ENCODE measurements at regions not wholly inside any gene's neighbourhood (a gene's known extent, or its start where the extent isn't known, plus 50 kb on each side); places are given as distances from the start of the nearest gene placed in this dataset.

DNA sequence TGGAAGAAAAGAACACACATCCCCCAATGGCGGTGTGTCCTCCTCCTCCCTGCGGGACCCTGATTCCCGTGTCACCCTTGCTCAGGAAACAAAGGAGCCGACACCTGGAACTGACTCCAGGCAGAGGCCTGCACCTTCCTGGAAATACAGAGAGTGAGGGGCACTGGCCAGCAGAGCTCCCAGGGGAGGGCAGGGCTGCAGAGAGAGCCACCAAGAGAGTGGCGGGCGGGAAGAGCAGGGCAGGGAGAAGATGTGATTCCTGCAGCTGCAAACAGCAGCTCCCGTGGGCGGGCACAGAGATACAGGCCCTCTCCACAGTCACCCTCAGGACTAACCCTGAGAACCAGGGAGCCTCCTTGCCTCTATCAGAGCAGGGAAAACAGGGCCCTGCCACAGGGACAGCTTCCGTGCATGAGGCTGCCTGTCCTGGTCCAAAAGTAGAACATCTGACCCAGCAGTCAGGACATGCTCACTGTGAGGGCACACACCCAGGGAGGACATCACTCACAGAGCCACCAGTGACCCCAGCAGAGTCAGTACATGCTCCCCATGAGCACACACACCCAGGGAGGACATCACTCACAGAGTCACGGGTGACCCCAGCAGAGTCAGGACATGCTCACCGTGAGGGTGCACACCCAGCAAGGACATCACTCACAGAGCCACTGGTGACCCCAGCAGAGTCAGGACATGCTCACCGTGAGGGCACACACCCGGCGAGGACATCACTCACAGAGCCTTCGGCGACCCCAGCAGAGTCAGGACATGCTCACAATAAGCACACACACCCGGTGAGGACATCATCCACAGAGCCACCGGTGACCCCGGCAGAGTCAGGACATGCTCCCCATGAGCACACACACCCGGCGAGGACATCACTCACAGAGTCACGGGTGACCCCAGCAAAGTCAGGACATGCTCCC, 193.1 kb downstream of the DLL1 start:
- TF ChIP-seq, protein P1, sequence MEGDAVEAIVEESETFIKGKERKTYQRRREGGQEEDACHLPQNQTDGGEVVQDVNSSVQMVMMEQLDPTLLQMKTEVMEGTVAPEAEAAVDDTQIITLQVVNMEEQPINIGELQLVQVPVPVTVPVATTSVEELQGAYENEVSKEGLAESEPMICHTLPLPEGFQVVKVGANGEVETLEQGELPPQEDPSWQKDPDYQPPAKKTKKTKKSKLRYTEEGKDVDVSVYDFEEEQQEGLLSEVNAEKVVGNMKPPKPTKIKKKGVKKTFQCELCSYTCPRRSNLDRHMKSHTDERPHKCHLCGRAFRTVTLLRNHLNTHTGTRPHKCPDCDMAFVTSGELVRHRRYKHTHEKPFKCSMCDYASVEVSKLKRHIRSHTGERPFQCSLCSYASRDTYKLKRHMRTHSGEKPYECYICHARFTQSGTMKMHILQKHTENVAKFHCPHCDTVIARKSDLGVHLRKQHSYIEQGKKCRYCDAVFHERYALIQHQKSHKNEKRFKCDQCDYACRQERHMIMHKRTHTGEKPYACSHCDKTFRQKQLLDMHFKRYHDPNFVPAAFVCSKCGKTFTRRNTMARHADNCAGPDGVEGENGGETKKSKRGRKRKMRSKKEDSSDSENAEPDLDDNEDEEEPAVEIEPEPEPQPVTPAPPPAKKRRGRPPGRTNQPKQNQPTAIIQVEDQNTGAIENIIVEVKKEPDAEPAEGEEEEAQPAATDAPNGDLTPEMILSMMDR (IDR thresholded peaks at IDR 0.05; ENCODE audit: low read depth, low read length, poor library complexity, severe bottlenecking) = no peak
- no peak for TF ChIP-seq EZH2phosphoT487 (IDR thresholded peaks at IDR 0.05; ENCODE audit: borderline replicate concordance, low read length)
